ENCODE measurements at regions not wholly inside any gene's neighbourhood (a gene's known extent, or its start where the extent isn't known, plus 50 kb on each side); places are given as distances from the start of the nearest gene placed in this dataset.

GRCh38 chr10:29712108-29712507 is 77.3 kb upstream of the SVIL start (continued):
- TF ChIP-seq ZBTB21 (tag by site-specific recombination; IDR thresholded peaks at IDR 0.05), result no peak
- TF ChIP-seq ZNF791 (tag by site-specific recombination; IDR thresholded peaks at IDR 0.05), result no peak
- TF ChIP-seq MZF1 (tag by site-specific recombination; IDR thresholded peaks at IDR 0.05; ENCODE audit: borderline replicate concordance), result peak; percentile 37; the same call in 1 of the 2 replicates
- TF ChIP-seq ZNF211 (tag by site-specific recombination; IDR thresholded peaks at IDR 0.05; ENCODE audit: low read depth), result no peak
- TF ChIP-seq ZBTB1 (tag by site-specific recombination; IDR thresholded peaks at IDR 0.05), result no peak
- no peak for TF ChIP-seq ZNF239 (tag by site-specific recombination; IDR thresholded peaks at IDR 0.05)
- no peak for TF ChIP-seq HOXD13 (CRISPR knock-in tag; IDR thresholded peaks at IDR 0.05; ENCODE audit: borderline replicate concordance)
- TF ChIP-seq KLF10 (tag by site-specific recombination; IDR thresholded peaks at IDR 0.05), result peak; percentile 35; the same call in 1 of the 2 replicates

GRCh38 chr10:29710128-29710527 is 75.4 kb upstream of the SVIL start:
- Histone ChIP-seq H3K36me3 (ENCODE audit: control insufficient read depth in 2 of 2, insufficient read depth in 1 of 2, low read length in 2 of 2) (no peaks in the 10 kb centered on the region), H3K27ac (ENCODE audit: extremely low read depth, low read depth, low read length) (no peak overlapping the region), H3K4me3 (ENCODE audit: low read depth, low read length) (no peak overlapping the region), H3K4me1 (ENCODE audit: control insufficient read depth, insufficient read depth, low read length) (peaks cover 10% of the 10 kb centered on the region; the same call in 1 of the 2 replicates), H3K9me3 (ENCODE audit: control insufficient read depth, insufficient read depth, low read depth, low read length) (no peaks in the 10 kb centered on the region)
- ChIA-PET CTCF (no interaction called here), POLR2A (no interaction called here)
- TF ChIP-seq ZNF548 (tag by site-specific recombination; IDR thresholded peaks at IDR 0.05), result no peak
- no peak for TF ChIP-seq SCRT2 (tag by site-specific recombination; IDR thresholded peaks at IDR 0.05)
- no peak for TF ChIP-seq ZIC2 (tag by site-specific recombination; IDR thresholded peaks at IDR 0.05)
- TF ChIP-seq ZNF433 (tag by site-specific recombination; IDR thresholded peaks at IDR 0.05; ENCODE audit: low read depth), result no peak
- TF ChIP-seq ZNF148 (tag by site-specific recombination; IDR thresholded peaks at IDR 0.05; ENCODE audit: borderline replicate concordance), result no peak
- no peak for TF ChIP-seq HOXC10 (CRISPR knock-in tag; IDR thresholded peaks at IDR 0.05)
- no peak for TF ChIP-seq SETDB1 (IDR thresholded peaks at IDR 0.05; ENCODE audit: insufficient read length, low read length)
- TF ChIP-seq PRDM1 (tag by site-specific recombination; IDR thresholded peaks at IDR 0.05), result no peak
- TF ChIP-seq ZNF510 (tag by site-specific recombination; IDR thresholded peaks at IDR 0.05; ENCODE audit: insufficient replicate concordance), result no peak
- TF ChIP-seq TRIM28 (IDR thresholded peaks at IDR 0.05; ENCODE audit: borderline replicate concordance, low read length), result no peak
- TF ChIP-seq ZNF600 (tag by site-specific recombination; IDR thresholded peaks at IDR 0.05), result no peak
- TF ChIP-seq ZFP69B (tag by site-specific recombination; IDR thresholded peaks at IDR 0.05), result no peak
- no peak for TF ChIP-seq ZBTB11 (tag by site-specific recombination; conservative IDR thresholded peaks at IDR 0.05; ENCODE audit: low read depth)
- no peak for TF ChIP-seq ZNF362 (tag by site-specific recombination; IDR thresholded peaks at IDR 0.05)
- no peak for TF ChIP-seq ZNF645 (tag by site-specific recombination; IDR thresholded peaks at IDR 0.05)
- TF ChIP-seq ZNF366 (tag by site-specific recombination; conservative IDR thresholded peaks at IDR 0.05), result no peak
- TF ChIP-seq ZBTB8A (tag by site-specific recombination; IDR thresholded peaks at IDR 0.05), result no peak
- no peak for TF ChIP-seq ZNF777 (tag by site-specific recombination; IDR thresholded peaks at IDR 0.05; ENCODE audit: borderline replicate concordance)
